SK-N-SH treated with all-trans-retinoic acid at 6 μM for 48 hours (cell line): ENCODE measurements at regions not wholly inside any gene's neighbourhood (a gene's known extent, or its start where the extent isn't known, plus 50 kb on each side); places are given as distances from the start of the nearest gene placed in this dataset.

Source experiments
- ATAC-seq: fragments of 200-7000 bp; cut with Tn5 transposase; 3 replicates; pipeline ENCODE4 v1.9.1; 2020; ENCODE audit warnings: mild to moderate bottlenecking, moderate library complexity
- ARNTL ChIP-seq: fragments of 450-650 bp; formaldehyde crosslinking; IDR thresholded peaks from 2 replicates; pipeline ENCODE4 v1.5.0; 2020; ENCODE audit warnings: low read depth, mild to moderate bottlenecking, moderate library complexity, borderline replicate concordance
- BACH2 ChIP-seq: fragments of 250-450 bp; sonication (Bioruptor Pico); IDR thresholded peaks from 2 replicates; pipeline ENCODE4 v1.9.0; 2021; ENCODE audit warnings: mild to moderate bottlenecking, borderline replicate concordance
- CSDC2 ChIP-seq: fragments of 250-450 bp; sonication (Bioruptor Pico); IDR thresholded peaks from 2 replicates; pipeline ENCODE4 v1.5.0; 2020; ENCODE audit warnings: mild to moderate bottlenecking, moderate library complexity
- ESRRG ChIP-seq: fragments of 250-450 bp; sonication (Bioruptor Pico); IDR thresholded peaks from 2 replicates; pipeline ENCODE4 v1.6.1; 2021; ENCODE audit warnings: mild to moderate bottlenecking
- GLIS3 ChIP-seq: fragments of 250-450 bp; sonication (Bioruptor Pico); IDR thresholded peaks from 2 replicates; pipeline ENCODE4 v1.5.0; 2020; ENCODE audit warnings: mild to moderate bottlenecking, moderate library complexity
- OSR1 ChIP-seq: fragments of 250-450 bp; sonication (Bioruptor Pico); IDR thresholded peaks from 2 replicates; pipeline ENCODE4 v1.8.0; 2022; ENCODE audit warnings: moderate library complexity, mild to moderate bottlenecking, inconsistent platforms
- PPARA ChIP-seq: fragments of 250-450 bp; sonication (Bioruptor Pico); IDR thresholded peaks from 2 replicates; pipeline ENCODE4 v1.5.0; 2020; ENCODE audit warnings: mild to moderate bottlenecking, borderline replicate concordance
- RARB ChIP-seq: fragments of 250-450 bp; sonication (Bioruptor Pico); IDR thresholded peaks from 2 replicates; pipeline ENCODE4 v1.8.0; 2021; ENCODE audit warnings: mild to moderate bottlenecking, moderate library complexity
- SNAI2 ChIP-seq: fragments of 250-450 bp; sonication (Bioruptor Pico); IDR thresholded peaks from 2 replicates; pipeline ENCODE4 v1.5.0; 2020; ENCODE audit warnings: mild to moderate bottlenecking, moderate library complexity
- TCF4 ChIP-seq: fragments of 250-450 bp; sonication (Bioruptor Pico); IDR thresholded peaks from 2 replicates; pipeline ENCODE4 v1.8.0; 2021; ENCODE audit warnings: mild to moderate bottlenecking, moderate library complexity, borderline replicate concordance
- TOX ChIP-seq: fragments of 250-450 bp; sonication (Bioruptor Pico); IDR thresholded peaks from 2 replicates; pipeline ENCODE4 v1.8.0; 2021; ENCODE audit warnings: mild to moderate bottlenecking, moderate library complexity, borderline replicate concordance
- ZC3H10 ChIP-seq: fragments of 250-450 bp; sonication (Bioruptor Pico); IDR thresholded peaks from 2 replicates; pipeline ENCODE4 v1.5.1; 2021; ENCODE audit warnings: mild to moderate bottlenecking, moderate library complexity
- ZFP3 ChIP-seq: fragments of 250-450 bp; sonication (Bioruptor Pico); IDR thresholded peaks from 2 replicates; pipeline ENCODE4 v1.5.0; 2020; ENCODE audit warnings: mild to moderate bottlenecking, moderate library complexity
- ZNF565 ChIP-seq: fragments of 450-650 bp; formaldehyde crosslinking; conservative IDR thresholded peaks from 2 replicates; pipeline ENCODE4 v1.5.0; 2020; ENCODE audit warnings: low read depth, mild to moderate bottlenecking, moderate library complexity
- ZNF70 ChIP-seq: fragments of 450-650 bp; formaldehyde crosslinking; IDR thresholded peaks from 2 replicates; pipeline ENCODE4 v1.5.0; 2020; ENCODE audit warnings: mild to moderate bottlenecking, moderate library complexity
- ZNF8 ChIP-seq: fragments of 450-650 bp; formaldehyde crosslinking; IDR thresholded peaks from 2 replicates; pipeline ENCODE4 v1.5.0; 2020; ENCODE audit warnings: mild to moderate bottlenecking, moderate library complexity
- TF ChIP-seq, protein P1 (sequence below): fragments of 250-450 bp; sonication (Bioruptor Pico); IDR thresholded peaks from 2 replicates; pipeline ENCODE4 v1.5.0; 2020; ENCODE audit warnings: mild to moderate bottlenecking, moderate library complexity
- TF ChIP-seq, protein P2 (sequence below): fragments of 250-450 bp; sonication (Bioruptor Pico); IDR thresholded peaks from 2 replicates; pipeline ENCODE4 v1.8.0; 2020; ENCODE audit warnings: mild to moderate bottlenecking, moderate library complexity, borderline replicate concordance
- TF ChIP-seq, protein P3 (sequence below): fragments of 250-450 bp; sonication (Bioruptor Pico); IDR thresholded peaks from 2 replicates; pipeline ENCODE4 v1.5.1; 2020; ENCODE audit warnings: low read depth, mild to moderate bottlenecking, moderate library complexity
- TF ChIP-seq, protein P4 (sequence below): fragments of 250-450 bp; sonication (Bioruptor Pico); IDR thresholded peaks from 2 replicates; pipeline ENCODE4 v1.5.1; 2021; ENCODE audit warnings: mild to moderate bottlenecking, moderate library complexity

DNA sequence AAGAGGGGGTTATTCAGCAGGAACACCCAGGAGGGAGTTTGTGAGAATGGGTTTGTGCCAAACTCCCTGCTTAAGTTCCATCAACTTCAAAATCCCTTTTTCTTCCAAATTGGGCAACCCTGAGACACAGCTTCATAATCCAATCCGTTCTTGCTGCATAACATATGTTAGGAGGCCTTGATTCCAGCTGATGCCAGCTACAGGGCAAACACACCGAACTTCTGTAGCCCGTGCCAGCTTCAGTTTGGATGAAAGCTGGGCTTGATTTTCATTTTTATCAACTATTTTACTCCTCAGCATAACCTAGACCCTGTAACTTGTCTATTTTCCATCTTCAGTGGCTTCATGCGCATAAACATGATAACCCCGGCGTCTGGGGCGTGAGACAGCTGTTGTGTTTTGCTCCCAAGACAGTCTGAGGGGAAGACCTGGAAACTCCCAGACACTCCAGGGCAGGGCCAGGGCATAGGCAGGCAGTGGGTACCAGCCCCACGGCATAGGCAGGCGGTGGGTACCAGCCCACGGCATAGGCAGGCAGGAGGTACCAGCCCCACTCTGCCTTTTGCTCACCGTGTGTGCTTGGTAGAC, 220.4 kb downstream of the C16orf95 start:
- ATAC-seq = no peak
- TF ChIP-seq ZNF8 (CRISPR knock-in tag) = no peak
- TF ChIP-seq, protein P1, sequence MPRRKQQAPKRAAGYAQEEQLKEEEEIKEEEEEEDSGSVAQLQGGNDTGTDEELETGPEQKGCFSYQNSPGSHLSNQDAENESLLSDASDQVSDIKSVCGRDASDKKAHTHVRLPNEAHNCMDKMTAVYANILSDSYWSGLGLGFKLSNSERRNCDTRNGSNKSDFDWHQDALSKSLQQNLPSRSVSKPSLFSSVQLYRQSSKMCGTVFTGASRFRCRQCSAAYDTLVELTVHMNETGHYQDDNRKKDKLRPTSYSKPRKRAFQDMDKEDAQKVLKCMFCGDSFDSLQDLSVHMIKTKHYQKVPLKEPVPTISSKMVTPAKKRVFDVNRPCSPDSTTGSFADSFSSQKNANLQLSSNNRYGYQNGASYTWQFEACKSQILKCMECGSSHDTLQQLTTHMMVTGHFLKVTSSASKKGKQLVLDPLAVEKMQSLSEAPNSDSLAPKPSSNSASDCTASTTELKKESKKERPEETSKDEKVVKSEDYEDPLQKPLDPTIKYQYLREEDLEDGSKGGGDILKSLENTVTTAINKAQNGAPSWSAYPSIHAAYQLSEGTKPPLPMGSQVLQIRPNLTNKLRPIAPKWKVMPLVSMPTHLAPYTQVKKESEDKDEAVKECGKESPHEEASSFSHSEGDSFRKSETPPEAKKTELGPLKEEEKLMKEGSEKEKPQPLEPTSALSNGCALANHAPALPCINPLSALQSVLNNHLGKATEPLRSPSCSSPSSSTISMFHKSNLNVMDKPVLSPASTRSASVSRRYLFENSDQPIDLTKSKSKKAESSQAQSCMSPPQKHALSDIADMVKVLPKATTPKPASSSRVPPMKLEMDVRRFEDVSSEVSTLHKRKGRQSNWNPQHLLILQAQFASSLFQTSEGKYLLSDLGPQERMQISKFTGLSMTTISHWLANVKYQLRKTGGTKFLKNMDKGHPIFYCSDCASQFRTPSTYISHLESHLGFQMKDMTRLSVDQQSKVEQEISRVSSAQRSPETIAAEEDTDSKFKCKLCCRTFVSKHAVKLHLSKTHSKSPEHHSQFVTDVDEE = no peak
- TF ChIP-seq CSDC2 (CRISPR knock-in tag) = no peak
- TF ChIP-seq SNAI2 (CRISPR knock-in tag) = no peak
- TF ChIP-seq, protein P2, sequence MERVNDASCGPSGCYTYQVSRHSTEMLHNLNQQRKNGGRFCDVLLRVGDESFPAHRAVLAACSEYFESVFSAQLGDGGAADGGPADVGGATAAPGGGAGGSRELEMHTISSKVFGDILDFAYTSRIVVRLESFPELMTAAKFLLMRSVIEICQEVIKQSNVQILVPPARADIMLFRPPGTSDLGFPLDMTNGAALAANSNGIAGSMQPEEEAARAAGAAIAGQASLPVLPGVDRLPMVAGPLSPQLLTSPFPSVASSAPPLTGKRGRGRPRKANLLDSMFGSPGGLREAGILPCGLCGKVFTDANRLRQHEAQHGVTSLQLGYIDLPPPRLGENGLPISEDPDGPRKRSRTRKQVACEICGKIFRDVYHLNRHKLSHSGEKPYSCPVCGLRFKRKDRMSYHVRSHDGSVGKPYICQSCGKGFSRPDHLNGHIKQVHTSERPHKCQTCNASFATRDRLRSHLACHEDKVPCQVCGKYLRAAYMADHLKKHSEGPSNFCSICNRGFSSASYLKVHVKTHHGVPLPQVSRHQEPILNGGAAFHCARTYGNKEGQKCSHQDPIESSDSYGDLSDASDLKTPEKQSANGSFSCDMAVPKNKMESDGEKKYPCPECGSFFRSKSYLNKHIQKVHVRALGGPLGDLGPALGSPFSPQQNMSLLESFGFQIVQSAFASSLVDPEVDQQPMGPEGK (CRISPR knock-in tag) = no peak
- no peak for TF ChIP-seq ESRRG (CRISPR knock-in tag)
- no peak for TF ChIP-seq ZFP3 (CRISPR knock-in tag)
- TF ChIP-seq TOX = no peak
- no peak for TF ChIP-seq TCF4 (CRISPR knock-in tag)
- no peak for TF ChIP-seq BACH2 (CRISPR knock-in tag)
- TF ChIP-seq ARNTL (CRISPR knock-in tag) = no peak
- TF ChIP-seq ZC3H10 (CRISPR knock-in tag) = no peak
- TF ChIP-seq OSR1 (CRISPR knock-in tag) = no peak
- TF ChIP-seq, protein P3, sequence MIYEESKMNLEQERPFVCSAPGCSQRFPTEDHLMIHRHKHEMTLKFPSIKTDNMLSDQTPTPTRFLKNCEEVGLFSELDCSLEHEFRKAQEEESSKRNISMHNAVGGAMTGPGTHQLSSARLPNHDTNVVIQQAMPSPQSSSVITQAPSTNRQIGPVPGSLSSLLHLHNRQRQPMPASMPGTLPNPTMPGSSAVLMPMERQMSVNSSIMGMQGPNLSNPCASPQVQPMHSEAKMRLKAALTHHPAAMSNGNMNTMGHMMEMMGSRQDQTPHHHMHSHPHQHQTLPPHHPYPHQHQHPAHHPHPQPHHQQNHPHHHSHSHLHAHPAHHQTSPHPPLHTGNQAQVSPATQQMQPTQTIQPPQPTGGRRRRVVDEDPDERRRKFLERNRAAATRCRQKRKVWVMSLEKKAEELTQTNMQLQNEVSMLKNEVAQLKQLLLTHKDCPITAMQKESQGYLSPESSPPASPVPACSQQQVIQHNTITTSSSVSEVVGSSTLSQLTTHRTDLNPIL = no peak
- no peak for TF ChIP-seq ZNF70 (CRISPR knock-in tag)
- TF ChIP-seq RARB (CRISPR knock-in tag) = no peak
- no peak for TF ChIP-seq PPARA (CRISPR knock-in tag)
- TF ChIP-seq GLIS3 (CRISPR knock-in tag) = no peak

DNA sequence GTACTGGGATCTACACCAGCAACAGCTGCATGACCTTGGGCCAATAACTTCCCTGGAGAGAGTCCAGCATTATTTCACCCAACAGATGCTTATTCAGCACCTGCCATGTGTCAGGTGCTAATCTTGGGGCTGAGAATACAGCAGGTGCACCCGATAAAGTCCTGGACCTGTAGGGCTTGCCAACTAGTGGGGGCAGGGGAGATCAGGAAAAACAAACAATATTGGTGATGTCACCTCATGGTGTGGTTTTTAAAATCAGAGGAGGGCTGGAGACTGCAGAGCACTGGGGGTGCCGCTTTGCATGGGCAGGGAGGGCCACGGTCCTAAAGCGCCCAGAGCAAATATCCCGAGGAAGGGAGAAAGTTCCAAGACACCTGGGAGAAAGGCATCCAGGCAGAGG, 218.8 kb downstream of the C16orf95 start:
- ATAC-seq = no peak
- TF ChIP-seq ZNF565 (CRISPR knock-in tag) (no peak), BACH2 (CRISPR knock-in tag) (no peak), PPARA (CRISPR knock-in tag) (no peak), ZC3H10 (CRISPR knock-in tag) (no peak), RARB (CRISPR knock-in tag) (no peak), TOX (no peak), CSDC2 (CRISPR knock-in tag) (no peak), ZNF70 (CRISPR knock-in tag) (no peak), GLIS3 (CRISPR knock-in tag) (no peak), TCF4 (CRISPR knock-in tag) (no peak), ARNTL (CRISPR knock-in tag) (no peak), ZFP3 (CRISPR knock-in tag) (no peak)
- TF ChIP-seq, protein P3 = no peak
- TF ChIP-seq, protein P4, sequence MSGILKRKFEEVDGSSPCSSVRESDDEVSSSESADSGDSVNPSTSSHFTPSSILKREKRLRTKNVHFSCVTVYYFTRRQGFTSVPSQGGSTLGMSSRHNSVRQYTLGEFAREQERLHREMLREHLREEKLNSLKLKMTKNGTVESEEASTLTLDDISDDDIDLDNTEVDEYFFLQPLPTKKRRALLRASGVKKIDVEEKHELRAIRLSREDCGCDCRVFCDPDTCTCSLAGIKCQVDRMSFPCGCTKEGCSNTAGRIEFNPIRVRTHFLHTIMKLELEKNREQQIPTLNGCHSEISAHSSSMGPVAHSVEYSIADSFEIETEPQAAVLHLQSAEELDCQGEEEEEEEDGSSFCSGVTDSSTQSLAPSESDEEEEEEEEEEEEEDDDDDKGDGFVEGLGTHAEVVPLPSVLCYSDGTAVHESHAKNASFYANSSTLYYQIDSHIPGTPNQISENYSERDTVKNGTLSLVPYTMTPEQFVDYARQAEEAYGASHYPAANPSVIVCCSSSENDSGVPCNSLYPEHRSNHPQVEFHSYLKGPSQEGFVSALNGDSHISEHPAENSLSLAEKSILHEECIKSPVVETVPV = no peak
- TF ChIP-seq, protein P1 = no peak
